ENCODE measurements at regions not wholly inside any gene's neighbourhood (a gene's known extent, or its start where the extent isn't known, plus 50 kb on each side); places are given as distances from the start of the nearest gene placed in this dataset.

DNA sequence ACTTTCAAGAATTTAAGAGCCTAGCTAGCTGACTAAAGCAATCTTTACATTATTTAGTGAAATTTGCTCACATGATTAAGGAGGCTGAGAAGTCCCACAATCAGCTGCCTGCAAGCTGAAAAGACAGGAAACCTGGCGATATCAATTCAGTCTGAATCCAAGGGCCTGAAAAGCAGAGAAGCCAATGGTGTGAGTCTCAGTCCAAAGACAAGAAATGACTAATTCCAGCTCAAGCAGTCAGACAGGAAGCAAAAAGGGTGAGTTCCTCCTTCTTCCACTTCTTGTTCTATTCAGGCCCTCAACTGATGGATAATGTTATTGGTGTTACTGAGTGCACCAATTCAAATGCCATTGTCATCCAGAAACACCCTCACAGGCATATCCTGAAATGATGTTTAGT, 1231.6 kb upstream of the CELF2 start:
- no peak for TF ChIP-seq CTCF (IDR thresholded peaks at IDR 0.05; ENCODE audit: low read depth, low read length, missing control alignments)

GRCh38 chr10:9786576-9786975, 1231.1 kb upstream of the CELF2 start:
- no peak overlapping the region for H3K4me3 ChIP-seq (replicated peaks; ENCODE audit: low read depth, low read length)
- no peak for TF ChIP-seq CTCF (IDR thresholded peaks at IDR 0.05; ENCODE audit: low read depth, low read length, missing control alignments)
- no peak for DNase-seq (ENCODE audit: extremely low read depth, low read depth)

More for the DNA sequence above, 1231.6 kb upstream of the CELF2 start:
- no peak for DNase-seq (ENCODE audit: extremely low read depth, low read depth)
- H3K4me3 ChIP-seq (replicated peaks; ENCODE audit: low read depth, low read length), result no peak overlapping the region

- no peak for DNase-seq (ENCODE audit: extremely low read depth, low read depth)
- no peak overlapping the region for H3K4me3 ChIP-seq (replicated peaks; ENCODE audit: low read depth, low read length)
- no peak for TF ChIP-seq CTCF (IDR thresholded peaks at IDR 0.05; ENCODE audit: low read depth, low read length, missing control alignments)
These were observed 1227.7 kb upstream of the CELF2 start for GRCh38 chr10:9789996-9790395.

DNA sequence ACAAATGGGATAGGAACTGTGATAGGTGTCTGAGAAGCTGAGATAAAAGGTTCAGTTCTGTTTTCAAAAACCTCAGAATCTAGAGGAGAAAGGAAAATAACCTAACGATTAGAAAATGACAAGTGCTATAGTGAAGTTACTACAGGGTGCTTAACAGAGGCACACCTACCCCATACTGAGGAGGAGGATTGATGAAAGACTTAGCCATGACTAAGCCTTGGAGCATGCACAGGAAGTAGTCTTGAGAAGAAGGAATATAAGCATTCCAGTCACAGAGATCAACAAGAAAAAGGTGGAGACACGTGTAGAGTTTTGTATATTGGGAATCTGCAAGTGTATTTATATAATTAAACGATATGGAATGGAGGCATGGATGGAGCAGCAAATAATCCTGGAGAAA, 1225.5 kb upstream of the CELF2 start:
- DNase-seq (ENCODE audit: extremely low read depth, low read depth), result no peak
- TF ChIP-seq CTCF (IDR thresholded peaks at IDR 0.05; ENCODE audit: low read depth, low read length, missing control alignments), result no peak

GRCh38 chr10:9796564-9796963, 1221.1 kb upstream of the CELF2 start:
- no peak overlapping the region for H3K4me3 ChIP-seq (replicated peaks; ENCODE audit: low read depth, low read length)
- TF ChIP-seq CTCF (IDR thresholded peaks at IDR 0.05; ENCODE audit: low read depth, low read length, missing control alignments), result no peak
- no peak for DNase-seq (ENCODE audit: extremely low read depth, low read depth)

More for the DNA sequence above, 1225.5 kb upstream of the CELF2 start:
- H3K4me3 ChIP-seq (replicated peaks; ENCODE audit: low read depth, low read length), result no peak overlapping the region

DNA sequence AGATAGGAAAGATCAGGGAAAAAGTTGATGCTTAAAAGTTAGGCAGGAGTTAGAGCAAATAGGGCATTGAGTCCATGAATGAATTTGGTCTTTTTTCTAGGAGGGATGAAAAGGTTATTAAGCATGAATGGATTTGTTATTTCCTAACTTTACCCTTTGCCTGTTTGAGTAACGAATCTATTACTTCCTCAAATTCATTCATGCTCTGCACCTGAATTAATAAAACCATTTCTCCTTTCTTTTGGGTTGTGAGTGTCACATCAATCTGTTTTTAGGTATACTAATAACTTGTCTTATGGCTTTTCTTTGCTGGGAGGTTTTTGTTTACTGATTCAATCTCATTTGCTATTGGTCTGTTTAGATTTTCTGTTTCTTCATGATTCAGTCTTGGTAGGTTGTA, 1217.7 kb upstream of the CELF2 start:
- no peak for TF ChIP-seq CTCF (IDR thresholded peaks at IDR 0.05; ENCODE audit: low read depth, low read length, missing control alignments)
- DNase-seq (ENCODE audit: extremely low read depth, low read depth), result no peak
- H3K4me3 ChIP-seq (replicated peaks; ENCODE audit: low read depth, low read length), result no peak overlapping the region

DNA sequence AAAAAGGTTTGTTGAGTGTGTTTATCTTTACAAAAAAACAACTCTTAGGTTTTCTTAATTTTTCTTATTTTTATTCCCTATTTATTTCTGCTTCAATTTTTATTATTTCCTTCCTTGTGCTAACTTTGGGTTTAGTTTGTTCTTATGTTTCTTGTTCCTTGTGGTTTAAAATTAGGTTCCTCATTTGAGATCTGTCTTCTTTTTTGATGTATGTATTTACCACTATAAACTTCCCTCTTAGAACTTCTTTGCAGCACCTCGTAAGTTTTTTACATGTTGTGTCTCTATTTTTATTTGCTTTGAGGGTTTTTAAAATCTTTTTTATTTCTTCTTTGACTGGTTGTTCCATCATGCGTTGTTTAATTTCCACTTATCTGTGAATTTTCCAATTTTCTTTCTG, 1217.1 kb upstream of the CELF2 start:
- DNase-seq (ENCODE audit: extremely low read depth, low read depth), result no peak
- no peak for TF ChIP-seq CTCF (IDR thresholded peaks at IDR 0.05; ENCODE audit: low read depth, low read length, missing control alignments)
- H3K4me3 ChIP-seq (replicated peaks; ENCODE audit: low read depth, low read length), result no peak overlapping the region
